HepG2 (cell line): ENCODE measurements at regions not wholly inside any gene's neighbourhood (a gene's known extent, or its start where the extent isn't known, plus 50 kb on each side); places are given as distances from the start of the nearest gene placed in this dataset.

Source experiments
- ARID2 ChIP-seq: sonication (generic); formaldehyde crosslinking; IDR thresholded peaks from 2 replicates; pipeline ENCODE4 v1.8.1; 2022; ENCODE audit warnings: mild to moderate bottlenecking, missing genetic modification reagents, borderline replicate concordance
- BCL6 ChIP-seq: IDR thresholded peaks from 2 replicates; pipeline ENCODE4 v1.6.1; 2016; ENCODE audit warnings: missing genetic modification reagents, missing compliant biosample characterization
- CEBPB ChIP-seq: IDR thresholded peaks from 2 replicates; pipeline ENCODE4 v1.6.1; 2011; ENCODE audit warnings: low read depth, low read length, improper control_type of control experiment, borderline replicate concordance
- CTCF ChIP-seq: sonication (generic); formaldehyde crosslinking; IDR thresholded peaks from 2 replicates; pipeline ENCODE4 v1.5.0; 2020; ENCODE audit warnings: mild to moderate bottlenecking, missing genetic modification reagents, moderate library complexity
- EZH2 ChIP-seq: conservative IDR thresholded peaks from 2 replicates; pipeline ENCODE4 v1.6.1; 2012; ENCODE audit warnings: mild to moderate bottlenecking, low read depth, low read length, moderate library complexity
- NR2F6 ChIP-seq, 2 experiments: IDR thresholded peaks; 2 replicates each; pipeline ENCODE4 v1.6.1; 2016; ENCODE audit warnings: antibody characterized with exemption in 1 of 2, mild to moderate bottlenecking in 1 of 2
- PHF21A ChIP-seq: sonication (generic); formaldehyde crosslinking; IDR thresholded peaks from 2 replicates; pipeline ENCODE4 v1.5.0; 2020; ENCODE audit warnings: mild to moderate bottlenecking, missing genetic modification reagents
- POLR2A ChIP-seq, 2 experiments: IDR thresholded peaks; 2 replicates each; pipeline ENCODE4 v1.6.1; 2011; ENCODE audit warnings: low read depth in 2 of 2, low read length in 2 of 2, mild to moderate bottlenecking in 1 of 2, moderate library complexity in 1 of 2; ENCODE audit not compliant: insufficient read depth in 1 of 2
- RERE ChIP-seq: IDR thresholded peaks from 2 replicates; pipeline ENCODE4 v1.6.1; 2016; ENCODE audit warnings: low read depth, missing genetic modification reagents, missing compliant biosample characterization
- REST ChIP-seq, 2 experiments: IDR thresholded peaks; 2 replicates each; pipeline ENCODE4 v1.6.1; 2011 to 2012; ENCODE audit warnings: low read length in 2 of 2, borderline replicate concordance in 1 of 2, low read depth in 1 of 2, mild to moderate bottlenecking in 1 of 2, moderate library complexity in 1 of 2
- ZMYM4 ChIP-seq: sonication (generic); formaldehyde crosslinking; IDR thresholded peaks from 2 replicates; pipeline ENCODE4 v1.8.1; 2023; ENCODE audit warnings: mild to moderate bottlenecking, missing genetic modification reagents
- ZNF761 ChIP-seq: sonication (generic); formaldehyde crosslinking; conservative IDR thresholded peaks from 2 replicates; pipeline ENCODE4 v1.4.0; 2020; ENCODE audit warnings: mild to moderate bottlenecking, missing genetic modification reagents
- ZNF780A ChIP-seq: sonication (generic); formaldehyde crosslinking; IDR thresholded peaks from 2 replicates; pipeline ENCODE4 v1.8.0; 2022; ENCODE audit warnings: mild to moderate bottlenecking, missing genetic modification reagents, moderate library complexity

- TF ChIP-seq CEBPB (no peak), ARID2 (CRISPR knock-in tag) (no peak), POLR2A (IDR thresholded peaks at IDR 0.05; ENCODE audit: insufficient read depth in 1 of 2, low read depth in 2 of 2, low read length in 2 of 2) (no peak), EZH2 (no peak), NR2F6 (IDR thresholded peaks at IDR 0.05) (no peak), NR2F6 (CRISPR knock-in tag; IDR thresholded peaks at IDR 0.05) (no peak), REST (IDR thresholded peaks at IDR 0.05; ENCODE audit: borderline replicate concordance in 1 of 2, low read depth in 1 of 2, low read length in 2 of 2) (no peak), CTCF (CRISPR knock-in tag) (no peak), RERE (CRISPR knock-in tag) (no peak), ZMYM4 (CRISPR knock-in tag) (no peak), ZNF780A (CRISPR knock-in tag) (no peak), ZNF761 (no peak), PHF21A (CRISPR knock-in tag) (no peak), BCL6 (CRISPR knock-in tag) (no peak)
These were observed 339.5 kb upstream of the TPK1 start for GRCh38 chr7:145175366-145175765.
